ENCODE measurements at regions not wholly inside any gene's neighbourhood (a gene's known extent, or its start where the extent isn't known, plus 50 kb on each side); places are given as distances from the start of the nearest gene placed in this dataset.

DNA sequence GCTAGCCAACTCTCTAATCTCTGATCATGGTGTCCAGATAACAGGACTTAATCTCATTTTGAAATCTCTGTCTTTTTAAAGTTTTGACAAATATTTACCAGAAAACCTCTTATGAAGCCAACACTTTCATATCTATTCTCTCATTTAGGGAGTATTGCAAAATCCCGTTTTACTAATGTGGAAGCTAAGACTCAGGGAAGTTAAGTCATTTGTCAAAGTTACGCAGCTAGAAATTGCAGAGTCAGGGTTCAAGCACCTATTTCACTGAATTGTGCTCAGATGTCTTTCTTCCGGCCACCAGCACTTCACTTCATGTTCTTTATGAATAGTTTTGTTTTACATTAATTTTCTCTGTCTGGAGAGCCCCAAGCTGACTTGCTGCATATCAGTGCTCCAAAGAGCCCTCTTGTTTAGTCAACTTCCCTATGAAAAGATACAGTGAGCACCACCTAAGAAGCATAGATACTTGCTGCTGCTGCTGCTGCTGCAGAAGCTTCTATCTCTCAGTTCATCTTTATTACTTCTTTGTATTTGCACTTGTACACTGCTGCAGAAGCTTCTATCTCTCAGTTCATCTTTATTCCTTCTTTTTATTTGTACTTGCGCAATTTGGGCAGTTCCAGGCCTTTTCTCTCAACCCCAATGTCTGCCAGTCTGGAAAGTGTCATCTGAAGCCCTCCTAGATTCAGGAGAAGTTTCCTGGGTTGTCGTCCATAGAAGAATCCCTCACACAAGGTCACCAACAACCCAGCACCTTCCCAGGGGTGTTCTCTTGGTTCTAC, 329.7 kb downstream of the MAFB start:
- DNase-seq: no peak

DNA sequence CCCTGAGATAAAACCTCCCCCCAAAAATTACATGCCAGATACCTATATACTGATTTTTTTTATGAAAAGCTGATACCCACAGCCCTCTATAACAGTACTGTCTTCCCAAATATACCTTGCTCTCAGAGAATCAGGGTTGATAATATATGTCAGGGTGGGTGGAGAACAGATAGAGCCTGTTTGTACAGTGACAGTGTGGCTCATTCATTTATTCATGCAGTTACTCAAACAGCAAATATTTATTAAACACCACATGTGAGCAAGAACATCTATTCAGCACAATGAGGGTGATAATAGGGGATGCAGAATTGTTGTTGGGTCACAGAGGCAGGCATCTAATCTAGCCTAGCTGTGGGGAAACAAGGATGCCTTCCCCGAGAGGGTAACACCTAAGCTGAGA, 334.2 kb downstream of the MAFB start:
- no peak for DNase-seq

DNA sequence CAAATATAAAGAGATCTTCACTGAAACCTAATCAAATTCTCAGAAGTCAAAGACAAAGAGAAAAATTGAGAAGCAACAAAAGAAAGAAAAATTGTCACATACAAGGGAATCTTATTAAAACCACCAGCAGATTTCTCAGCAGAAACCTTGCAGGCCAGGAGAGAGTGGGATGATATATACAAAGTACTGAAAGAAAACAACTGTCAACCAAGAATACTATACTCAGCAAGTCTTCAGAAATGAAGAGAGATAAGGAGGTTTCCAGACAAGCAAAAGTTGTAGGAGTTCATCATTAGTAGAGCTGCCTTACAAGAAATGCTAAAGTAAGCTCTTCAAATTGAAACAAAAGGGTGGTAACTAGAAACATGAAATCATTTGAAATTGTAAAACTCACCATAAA, 345.6 kb downstream of the MAFB start:
- DNase-seq: no peak

DNA sequence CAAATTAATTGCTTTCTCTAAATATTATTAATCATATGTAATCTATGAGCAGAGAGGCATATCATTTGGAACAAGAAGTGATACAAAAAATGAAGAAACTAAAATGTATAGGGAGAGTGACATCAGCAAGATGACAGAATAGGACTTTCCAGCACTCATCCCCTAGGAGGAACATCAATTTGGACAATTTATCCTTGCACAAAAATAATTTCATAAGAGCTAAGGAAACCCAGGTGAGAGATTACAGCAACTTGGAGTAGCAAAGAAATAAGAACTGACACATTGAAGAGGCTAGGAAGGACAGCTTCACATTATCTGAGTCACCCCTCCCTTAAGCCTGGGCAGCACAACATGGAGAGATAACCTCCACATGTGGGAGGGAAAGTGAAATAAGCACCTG, 347.5 kb downstream of the MAFB start:
- no peak for DNase-seq

DNA sequence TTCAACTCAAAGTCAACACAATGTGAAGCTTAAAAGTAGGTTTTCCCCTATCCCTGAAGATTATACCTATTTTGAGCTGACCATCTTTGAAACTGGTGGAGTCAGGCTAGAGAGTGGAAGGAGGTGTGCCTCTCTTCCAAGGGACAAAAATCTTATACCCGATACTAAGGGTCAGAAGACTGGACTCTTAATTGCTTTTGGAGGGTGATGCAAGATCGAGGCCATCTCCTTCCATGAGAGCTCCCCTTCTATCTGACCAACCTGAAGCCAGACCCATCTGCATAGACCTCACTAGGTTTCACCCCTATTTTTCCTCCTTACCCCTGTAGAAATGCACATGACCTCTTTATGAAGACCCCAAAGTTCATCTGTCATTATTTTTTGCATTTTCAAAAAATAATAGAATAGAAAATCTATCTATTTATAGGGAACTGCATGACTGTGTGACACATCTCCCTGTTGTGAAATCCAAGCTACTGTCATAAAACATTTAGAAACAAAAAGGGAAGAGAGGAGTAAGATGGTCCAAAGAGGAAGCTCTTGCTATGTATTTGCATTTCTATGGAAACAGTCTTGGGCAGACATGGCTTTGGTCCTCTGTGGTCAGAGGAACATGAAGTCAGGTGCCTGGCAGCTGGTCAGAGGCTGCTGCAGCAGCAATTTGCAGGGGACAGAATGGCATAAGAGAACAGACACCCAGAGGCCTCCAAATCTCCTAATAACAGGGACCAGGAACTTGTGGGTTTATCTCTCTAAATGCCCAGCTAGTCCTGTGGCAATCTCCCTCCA, 349.2 kb downstream of the MAFB start:
- DNase-seq: no peak

DNA sequence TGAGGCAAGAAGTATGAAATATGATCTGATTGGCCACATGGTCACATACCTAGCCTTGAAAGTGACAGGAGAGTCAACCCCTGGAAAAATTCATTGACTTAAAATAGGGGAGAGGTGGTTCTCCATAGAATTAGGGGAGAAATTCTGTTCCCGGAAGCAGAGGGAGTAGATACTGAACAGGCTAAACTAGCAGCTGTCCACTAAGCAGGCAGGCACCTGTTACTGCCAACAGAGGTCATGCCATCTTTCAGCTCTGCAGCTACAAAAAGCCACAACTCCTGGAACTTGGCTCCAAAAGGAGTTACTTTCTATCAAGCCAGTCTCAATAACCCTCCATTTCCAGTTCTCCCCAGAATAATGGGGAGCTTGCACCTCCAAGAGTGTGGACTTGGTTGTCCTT, 352.5 kb downstream of the MAFB start:
- DNase-seq: no peak

DNA sequence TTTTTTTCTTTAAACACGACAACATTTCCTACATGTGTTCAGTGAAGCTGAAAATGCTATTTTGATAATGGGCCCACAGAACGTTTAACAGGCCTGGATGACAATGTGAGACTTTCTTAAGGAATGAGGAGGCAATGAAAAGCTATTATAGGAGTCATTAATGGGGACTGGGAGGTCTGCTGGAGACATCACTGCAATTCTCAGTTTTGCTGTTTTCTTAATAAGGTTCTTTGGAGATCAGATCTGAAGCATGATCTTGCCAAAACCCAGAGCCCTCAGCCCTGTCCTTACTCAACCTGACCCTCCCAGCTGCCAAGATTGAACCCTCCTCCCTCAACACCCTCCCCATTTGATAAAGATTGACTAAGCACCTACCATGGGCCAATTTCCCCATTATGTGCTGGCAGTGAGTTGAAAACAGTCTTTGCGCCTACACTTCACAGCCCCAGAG, 353.1 kb downstream of the MAFB start:
- no peak for DNase-seq

DNA sequence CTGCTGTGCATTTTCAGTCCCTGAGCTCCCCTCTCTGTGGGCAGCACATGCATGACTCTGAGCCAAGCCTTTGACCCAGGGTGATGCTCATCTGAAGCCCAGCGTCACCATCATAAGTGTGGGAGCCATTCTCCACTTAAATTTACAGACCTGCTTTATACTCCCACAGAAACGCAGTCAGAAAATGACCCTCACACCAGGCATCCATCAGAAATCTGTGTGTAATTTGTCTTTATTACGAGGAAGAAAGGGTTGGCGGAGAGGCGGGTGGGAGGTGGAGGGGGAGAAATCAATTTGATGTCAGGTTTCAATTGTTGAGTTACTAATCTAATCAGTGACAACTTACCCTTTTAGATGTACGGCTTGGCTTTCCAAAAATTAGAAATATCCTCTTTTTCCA, 353.6 kb downstream of the MAFB start:
- DNase-seq: no peak

DNA sequence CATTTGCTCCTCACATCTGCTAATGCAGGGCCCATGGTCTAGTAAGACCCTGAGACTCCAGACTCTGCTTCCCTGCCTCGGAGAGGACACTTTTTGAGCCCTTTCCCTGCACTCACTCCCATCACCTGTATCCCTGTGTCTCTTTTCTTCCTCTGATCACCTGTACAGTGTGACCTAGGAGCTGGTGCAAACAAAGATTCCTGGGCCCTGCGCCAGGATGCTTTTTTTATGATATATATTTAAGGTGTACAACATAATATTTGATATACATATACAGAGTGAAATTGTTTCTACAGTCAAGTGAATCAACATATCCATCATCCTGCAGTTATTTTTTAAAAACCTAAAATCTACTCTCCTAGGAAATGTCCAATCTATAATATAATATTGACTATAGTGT, 355.4 kb downstream of the MAFB start:
- no peak for DNase-seq

DNA sequence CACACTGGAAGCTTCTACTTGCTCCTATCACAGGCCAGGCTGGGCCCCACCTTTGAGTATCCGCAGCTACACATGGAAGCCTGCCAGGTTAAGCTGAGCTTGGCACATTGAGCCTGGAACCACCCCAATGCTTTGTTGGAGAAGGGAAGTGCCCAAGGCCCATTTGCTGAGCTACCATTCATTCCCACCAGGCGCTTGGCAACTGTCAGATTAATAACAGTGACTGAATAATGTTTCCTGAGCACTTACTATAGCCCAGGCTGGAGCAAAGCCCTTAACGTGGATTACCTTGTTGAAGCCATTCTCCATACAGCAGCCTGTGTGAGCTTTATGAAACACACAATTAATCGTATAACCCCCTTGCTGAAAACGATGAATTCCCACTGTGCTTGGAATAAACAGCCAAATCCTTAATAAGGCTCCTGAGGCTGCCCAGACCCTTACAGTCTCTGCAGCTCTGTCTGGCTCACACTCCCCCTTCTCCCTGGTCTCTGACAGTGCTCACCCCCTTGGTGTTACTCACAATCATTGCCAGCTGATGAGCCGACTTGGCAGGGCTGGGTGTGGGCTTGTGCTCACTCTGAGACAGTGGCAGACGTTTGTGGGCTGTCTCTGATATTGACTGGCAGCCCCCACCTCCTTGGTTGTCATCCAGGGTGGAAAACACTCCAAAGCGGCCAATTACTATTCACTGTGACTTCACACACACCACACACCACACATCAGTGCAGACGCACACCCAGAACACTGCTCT, 357.1 kb downstream of the MAFB start:
- no peak for DNase-seq

DNA sequence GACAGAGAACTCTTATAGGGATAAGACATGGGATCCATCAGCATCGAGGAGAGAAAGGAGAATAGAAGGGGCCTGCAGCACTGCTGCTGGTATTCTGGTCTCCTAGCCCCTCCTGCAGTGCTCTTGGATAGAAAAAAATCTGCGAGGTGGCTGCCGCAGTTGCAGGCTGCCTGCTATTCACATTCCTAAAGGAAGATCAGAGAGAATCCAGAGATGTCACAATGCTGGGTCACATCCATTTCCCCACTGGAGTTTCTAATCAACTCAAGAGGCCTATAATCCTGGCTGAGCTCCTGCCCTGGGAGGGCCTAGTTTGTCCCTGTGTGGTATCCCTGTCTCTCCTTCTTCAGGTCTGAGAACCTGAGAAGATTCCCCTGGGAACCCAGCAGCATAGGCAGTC, 357.8 kb downstream of the MAFB start:
- DNase-seq: no peak

DNA sequence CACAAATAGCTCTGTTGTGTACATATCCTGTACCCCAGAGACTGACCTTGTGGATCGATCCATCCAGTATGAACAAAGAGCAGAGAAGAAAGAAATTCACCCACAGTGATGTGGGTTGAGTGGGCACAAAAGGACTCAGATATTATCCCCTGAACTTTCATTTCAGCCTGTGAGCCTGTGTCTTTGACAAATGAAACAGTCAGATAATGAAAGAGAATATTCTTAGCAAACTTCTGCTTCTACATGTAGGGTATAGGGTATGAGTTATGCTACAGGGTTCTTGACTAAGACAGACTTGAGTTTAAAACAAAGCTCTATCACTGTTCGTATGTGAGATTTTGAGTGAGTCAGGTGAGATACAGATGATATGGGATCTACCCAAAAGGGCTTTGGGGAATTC, 359.7 kb downstream of the MAFB start:
- DNase-seq: no peak

DNA sequence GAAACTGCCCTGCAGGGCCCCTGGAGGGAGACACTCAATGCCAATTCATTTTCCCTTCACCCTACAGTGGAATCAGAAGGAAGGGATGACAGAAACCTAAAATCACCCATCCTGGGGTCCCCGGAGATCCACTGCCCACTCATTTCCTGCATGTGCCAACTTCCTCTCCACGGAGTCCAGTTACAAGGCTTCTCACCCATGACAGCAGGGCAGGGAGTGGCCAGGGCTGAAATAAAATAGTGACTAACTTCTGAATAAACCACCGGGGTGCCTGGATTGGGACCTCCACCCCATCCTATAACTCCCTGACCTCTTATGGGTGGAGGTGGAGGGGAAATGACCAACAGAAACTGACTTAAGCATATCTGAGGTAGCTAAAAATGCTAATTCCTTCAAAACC, 362.3 kb downstream of the MAFB start:
- DNase-seq: no peak

DNA sequence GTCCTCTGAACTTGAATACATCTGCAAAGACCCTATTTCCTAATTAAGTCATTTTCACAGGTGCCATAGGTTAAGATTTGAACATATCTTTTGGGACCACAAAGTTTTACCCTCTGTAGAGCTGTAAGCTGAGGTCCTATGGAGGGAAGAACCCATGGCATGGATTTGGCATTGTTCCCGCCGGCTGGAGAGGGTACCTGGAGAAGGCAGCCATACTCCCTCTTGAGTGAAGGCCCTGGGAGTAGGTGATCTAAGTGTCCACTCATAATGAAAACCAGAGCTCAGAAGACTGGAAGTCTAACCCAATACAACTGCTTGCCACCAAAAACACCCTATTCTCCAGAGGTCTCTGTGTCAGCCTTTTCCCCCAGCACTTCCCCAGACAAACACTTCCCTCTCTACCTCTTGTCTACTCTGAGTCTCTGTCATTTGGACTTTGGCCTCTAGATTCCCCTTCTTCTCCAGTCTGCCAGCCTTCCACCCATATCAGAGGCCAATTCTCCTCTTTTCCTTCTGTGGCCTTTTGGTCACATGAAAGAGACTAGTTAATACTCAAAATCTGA, 363.9 kb downstream of the MAFB start:
- DNase-seq: no peak

DNA sequence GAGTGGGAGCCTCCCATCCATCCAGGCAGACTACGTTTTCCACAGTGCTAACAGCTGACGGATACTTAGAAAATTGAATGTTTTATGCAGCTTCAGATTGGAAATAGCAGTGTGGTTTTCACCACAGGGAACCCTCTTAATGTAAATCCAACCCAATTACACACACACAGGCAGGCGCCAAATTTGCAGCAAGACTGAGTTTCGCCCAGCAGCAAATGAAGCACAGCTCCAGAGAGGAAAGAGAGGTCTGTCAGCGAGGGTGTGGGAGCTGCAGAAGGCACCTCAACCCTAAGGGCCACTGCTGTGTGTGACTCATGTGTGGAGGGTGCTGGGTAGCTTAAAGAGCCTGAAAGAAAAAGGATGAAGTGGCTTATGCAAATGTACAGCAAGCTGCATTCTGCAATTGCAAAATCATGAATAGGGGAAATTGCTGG, 365.7 kb downstream of the MAFB start:
- no peak for DNase-seq

DNA sequence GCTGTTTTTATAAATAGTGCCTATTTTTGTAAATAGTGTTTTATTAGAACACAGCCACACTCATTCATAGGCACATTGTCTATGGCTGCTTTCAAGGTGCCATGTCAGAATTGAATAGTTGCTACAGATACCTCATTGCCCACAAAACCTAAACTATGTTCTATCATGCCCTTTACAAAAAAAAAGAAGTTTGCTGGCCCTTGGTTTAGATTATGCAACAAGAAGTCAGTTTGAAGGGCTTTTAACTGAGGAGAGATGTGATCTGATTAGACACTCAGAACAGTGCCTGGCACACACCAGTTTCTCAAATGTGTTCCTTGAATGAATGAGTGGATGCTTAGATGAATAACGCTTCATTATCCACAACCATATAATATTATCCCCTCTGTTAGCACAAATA, 366.1 kb downstream of the MAFB start:
- no peak for DNase-seq

DNA sequence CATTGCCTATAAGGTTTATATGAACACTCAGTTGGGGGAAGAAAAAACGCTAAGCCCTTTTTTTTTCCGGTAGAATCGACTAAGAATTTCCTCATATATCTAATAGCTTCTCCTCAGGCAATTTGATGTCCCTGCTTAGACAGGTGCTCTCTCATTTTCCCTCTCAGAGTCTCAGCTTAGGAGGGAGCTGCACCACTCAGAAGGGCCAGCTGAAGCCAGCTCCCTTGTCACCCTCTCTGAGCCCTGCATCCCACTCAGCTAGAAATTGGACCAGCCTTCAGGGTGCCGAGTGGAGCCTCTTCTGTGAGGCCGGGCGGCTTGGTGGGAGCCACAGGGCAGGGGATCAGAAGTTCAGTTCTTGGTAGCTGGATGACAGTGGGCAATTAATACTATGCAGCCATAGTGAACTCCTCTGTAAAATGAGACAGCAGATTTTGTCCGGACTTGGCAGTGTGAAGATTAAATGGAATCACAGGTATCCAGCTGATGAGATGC, 368.5 kb downstream of the MAFB start:
- no peak for DNase-seq

DNA sequence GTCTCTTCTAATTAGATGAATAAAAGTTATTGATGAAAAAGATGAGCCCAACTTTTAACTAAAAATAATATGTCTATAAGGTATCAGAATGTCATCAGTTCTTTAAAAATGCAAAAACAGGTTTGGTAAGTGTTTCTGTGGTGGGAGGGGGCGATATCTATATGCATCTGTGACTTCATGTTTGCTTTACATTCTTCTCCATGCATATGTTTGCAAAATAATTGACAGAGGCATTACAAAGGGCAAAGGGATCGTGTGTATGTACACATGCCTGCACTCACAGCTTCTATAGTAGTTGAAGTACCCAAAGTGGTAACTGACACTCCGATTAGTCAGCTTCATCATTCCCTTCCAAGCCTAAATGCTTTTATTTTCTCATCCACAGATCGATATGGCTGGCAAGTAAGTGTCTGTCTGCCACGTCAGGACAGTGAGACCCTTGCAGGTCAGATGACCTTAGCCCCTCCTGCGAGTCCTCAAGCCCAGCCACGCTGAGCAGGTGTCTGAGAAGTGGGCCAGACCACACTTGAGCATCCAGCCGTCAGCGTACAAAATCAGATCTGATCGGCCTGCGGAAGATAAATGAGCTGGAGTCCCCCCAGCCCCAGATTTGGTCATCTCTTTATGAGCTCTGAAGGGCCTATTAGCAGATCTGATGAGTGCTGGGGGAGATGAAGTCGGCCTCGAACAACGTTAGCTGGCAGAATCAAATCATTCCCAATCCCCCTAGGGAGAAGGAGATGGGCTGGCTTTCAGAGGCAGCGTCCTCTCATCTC, 369.1 kb downstream of the MAFB start:
- no peak for DNase-seq

DNA sequence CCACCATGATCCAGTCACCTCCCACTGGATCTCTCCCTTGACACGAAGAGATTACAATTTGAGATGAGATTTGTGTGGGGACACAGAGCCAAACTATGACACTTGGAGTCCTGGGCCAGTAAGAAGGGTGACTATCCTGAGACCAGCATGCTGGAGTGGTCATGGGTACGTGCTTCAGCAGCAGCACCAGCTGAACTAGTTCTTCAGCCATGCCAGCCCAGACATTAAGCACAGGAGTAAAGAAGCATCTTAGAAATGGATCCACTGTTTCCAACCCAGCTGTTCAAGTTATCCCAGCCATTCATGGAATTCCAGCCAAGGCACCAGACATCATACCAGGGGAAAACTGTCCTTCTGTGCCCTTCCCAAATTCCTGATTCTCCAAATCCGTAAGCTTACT, 370.0 kb downstream of the MAFB start:
- DNase-seq: no peak

DNA sequence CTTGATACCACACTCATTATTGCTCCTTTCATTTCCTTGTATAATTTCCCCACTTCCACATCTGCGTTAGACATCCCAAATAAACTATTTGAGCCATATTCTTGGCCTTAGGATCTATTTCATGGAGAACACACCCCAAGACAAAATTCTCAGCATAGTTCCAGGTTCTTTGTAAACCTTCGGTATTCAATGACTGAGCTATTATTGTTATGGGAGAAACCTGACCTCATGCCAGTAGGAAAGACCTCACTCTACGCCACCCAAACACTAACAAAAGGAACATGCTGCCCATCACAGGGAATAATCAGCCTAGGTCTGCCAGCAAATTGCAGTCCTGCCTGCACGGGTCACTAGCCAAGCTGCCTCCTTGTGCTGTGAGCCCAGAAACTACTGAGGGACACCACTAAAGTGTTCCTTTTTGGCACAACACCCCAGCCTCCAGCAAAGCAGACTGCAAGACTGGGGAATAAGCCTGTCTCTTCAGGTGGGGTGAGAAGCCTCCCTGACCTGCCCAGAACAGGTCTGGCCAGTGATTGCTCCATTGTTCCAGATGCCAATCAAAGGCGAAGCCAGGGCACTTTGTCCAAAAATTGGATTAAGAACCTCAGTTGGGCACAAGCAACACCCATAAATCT, 371.8 kb downstream of the MAFB start:
- no peak for DNase-seq

DNA sequence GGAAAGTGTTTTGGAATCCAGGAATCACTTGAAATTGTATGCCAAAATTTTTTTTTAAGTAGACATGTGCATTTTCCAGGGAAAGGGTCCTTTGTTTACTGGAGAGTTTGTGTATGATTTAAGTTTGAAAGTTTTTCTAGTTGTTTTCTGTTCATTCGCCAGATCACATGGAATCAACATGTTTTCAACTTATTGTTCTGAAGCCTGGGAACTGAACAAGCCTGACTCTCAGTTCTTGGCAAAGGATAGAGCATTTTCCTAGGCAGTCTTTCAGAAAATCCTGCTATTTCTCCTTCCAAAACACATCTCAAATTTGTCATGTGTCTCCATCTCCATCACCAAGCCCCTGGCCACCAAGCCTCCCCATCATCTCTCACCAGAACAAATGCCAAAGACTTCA, 374.8 kb downstream of the MAFB start:
- DNase-seq: no peak

DNA sequence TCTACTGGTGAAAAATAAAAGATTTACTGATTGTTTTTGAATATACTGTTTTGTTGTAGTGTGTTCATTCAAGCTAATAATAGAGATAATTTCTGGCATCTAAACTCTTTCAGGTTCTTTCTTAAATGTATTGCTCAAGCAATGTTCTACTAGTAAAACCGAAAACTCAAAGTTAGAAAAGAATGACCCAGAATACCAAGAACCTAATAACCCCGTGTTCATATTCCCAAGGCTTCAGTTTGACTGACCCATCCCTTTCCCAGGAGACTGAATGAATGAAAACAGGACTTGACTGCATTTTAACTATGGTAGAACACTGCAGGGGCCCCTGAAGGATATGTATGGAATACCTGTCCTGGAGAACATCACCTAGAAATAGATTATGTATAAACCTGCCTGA, 375.3 kb downstream of the MAFB start:
- DNase-seq: no peak
